ENCODE measurements at regions not wholly inside any gene's neighbourhood (a gene's known extent, or its start where the extent isn't known, plus 50 kb on each side); places are given as distances from the start of the nearest gene placed in this dataset.

DNA sequence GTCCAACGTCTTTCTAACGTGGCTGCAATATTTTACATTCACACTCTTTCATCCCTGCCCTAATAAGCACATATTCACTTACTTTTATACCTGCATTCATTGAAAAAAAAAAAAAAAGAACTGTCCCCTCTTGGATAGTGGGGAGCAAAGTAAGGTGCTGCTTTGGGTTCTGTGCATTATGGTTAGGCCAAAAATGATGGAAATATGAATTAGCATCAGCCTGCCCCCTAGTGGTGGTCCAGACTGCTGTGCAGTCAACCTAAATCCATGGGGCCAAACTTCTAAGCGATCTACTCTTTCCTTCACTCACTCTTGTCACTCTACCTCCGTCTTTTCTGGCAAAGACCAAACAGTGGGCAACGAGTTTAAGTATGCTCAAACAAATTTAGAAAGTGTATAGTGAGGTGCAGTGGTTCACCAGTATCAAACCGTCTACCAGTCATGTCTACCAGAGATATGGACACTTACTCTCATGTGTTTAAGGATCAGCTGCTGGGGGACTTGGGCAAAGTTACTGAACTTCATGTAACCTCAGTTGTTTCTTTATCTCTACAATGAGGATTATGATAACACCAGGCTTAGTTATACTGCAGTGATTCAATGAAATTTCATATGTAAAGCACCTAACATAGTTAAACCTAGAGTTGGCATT lies 61.5 kb upstream of the GRM7 start:
- dilution Hi-C loops (cut with MboI; ENCODE audit: extremely low pct_ligation_motif_present, low sequenced_read_pairs): no loop called here
- H3K36me3 ChIP-seq (ENCODE audit: control insufficient read depth in 2 of 2, extremely low read depth in 1 of 2, insufficient read depth in 2 of 2, low read length in 2 of 2): no peaks in the 10 kb centered on the region
- FAIRE-seq: no peak
- no peaks in the 10 kb centered on the region for H3K9me1 ChIP-seq (replicated peaks; ENCODE audit: control insufficient read depth, extremely low read depth, insufficient read depth, low read length)
- no peak overlapping the region for H3K4me3 ChIP-seq (replicated peaks in 1 of 3; ENCODE audit: insufficient read depth in 1 of 3, low read depth in 1 of 3, low read length in 3 of 3)
- H3K4me1 ChIP-seq (ENCODE audit: control insufficient read depth, extremely low read depth, insufficient read depth, low read length): no peaks in the 10 kb centered on the region
- no peak overlapping the region for H3K9ac ChIP-seq (replicated peaks; ENCODE audit: extremely low read depth, insufficient read depth, low read length)
- H3K27ac ChIP-seq (ENCODE audit: insufficient read depth, low read depth, low read length): no peak overlapping the region
- TF ChIP-seq POLR2A (IDR thresholded peaks at IDR 0.05; ENCODE audit: low read depth, low read length): no peak
- TF ChIP-seq, protein P1, sequence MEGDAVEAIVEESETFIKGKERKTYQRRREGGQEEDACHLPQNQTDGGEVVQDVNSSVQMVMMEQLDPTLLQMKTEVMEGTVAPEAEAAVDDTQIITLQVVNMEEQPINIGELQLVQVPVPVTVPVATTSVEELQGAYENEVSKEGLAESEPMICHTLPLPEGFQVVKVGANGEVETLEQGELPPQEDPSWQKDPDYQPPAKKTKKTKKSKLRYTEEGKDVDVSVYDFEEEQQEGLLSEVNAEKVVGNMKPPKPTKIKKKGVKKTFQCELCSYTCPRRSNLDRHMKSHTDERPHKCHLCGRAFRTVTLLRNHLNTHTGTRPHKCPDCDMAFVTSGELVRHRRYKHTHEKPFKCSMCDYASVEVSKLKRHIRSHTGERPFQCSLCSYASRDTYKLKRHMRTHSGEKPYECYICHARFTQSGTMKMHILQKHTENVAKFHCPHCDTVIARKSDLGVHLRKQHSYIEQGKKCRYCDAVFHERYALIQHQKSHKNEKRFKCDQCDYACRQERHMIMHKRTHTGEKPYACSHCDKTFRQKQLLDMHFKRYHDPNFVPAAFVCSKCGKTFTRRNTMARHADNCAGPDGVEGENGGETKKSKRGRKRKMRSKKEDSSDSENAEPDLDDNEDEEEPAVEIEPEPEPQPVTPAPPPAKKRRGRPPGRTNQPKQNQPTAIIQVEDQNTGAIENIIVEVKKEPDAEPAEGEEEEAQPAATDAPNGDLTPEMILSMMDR (IDR thresholded peaks at IDR 0.05; ENCODE audit: extremely low read depth in 1 of 2, insufficient read depth in 1 of 2, low read depth in 1 of 2, low read length in 2 of 2): peak; percentile 60 to 67
- BruUV-seq (replicated peaks): no TSS peak
- ChIA-PET CTCF (interaction anchor here (1.0 kb wide), 1 partner anchor 1374 kb away, joined by 3 read pairs; no protein-coding TSS in a partner anchor), POLR2A (no interaction called here)
- H4K20me1 ChIP-seq (replicated peaks; ENCODE audit: control insufficient read depth, extremely low read depth, insufficient read depth, low read length): no peaks in the 10 kb centered on the region
- H3K9me3 ChIP-seq (replicated peaks; ENCODE audit: control insufficient read depth, insufficient read depth, low read length): no peaks in the 10 kb centered on the region
- no peak overlapping the region for H3K4me2 ChIP-seq (ENCODE audit: insufficient read depth, low read length)
- intact Hi-C loops (cut with micrococcal nuclease): loop anchor here (1.0 to 5.0 kb wide), 2 partner anchors 1373 to 1492 kb away; no protein-coding TSS in a partner anchor
- H2AFZ ChIP-seq (ENCODE audit: low read depth, low read length): no peak overlapping the region
- H3K79me2 ChIP-seq (ENCODE audit: control insufficient read depth, insufficient read depth, low read length): no peaks in the 10 kb centered on the region
- no peaks in the 10 kb centered on the region for H3K27me3 ChIP-seq (ENCODE audit: control insufficient read depth in 2 of 2, insufficient read depth in 2 of 2, low read length in 2 of 2)
- DNase-seq (ENCODE audit: low read depth, low spot score): peak; percentile 1

DNA sequence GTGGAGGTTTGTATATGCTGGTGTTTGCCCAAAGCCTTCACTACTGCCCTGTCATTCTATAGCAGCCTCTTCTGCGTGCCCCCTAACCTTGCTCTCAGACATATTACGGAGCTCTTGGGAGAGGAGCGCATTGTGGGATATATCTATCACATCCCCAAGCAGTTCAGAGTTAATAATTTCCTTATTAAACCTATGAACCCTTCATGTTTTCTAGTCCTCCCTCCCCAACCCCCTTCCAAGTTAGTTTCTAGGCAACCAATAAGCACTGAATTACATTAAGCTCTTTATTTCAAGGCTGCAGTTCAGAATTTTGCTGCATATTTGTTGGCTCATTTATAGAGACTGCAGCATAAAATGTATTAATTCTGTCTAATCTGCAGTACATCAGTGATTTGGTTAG lies 57.3 kb upstream of the GRM7 start:
- H4K20me1 ChIP-seq (replicated peaks; ENCODE audit: control insufficient read depth, extremely low read depth, insufficient read depth, low read length): no peaks in the 10 kb centered on the region
- H3K27ac ChIP-seq (ENCODE audit: insufficient read depth, low read depth, low read length): no peak overlapping the region
- no peaks in the 10 kb centered on the region for H3K9me3 ChIP-seq (replicated peaks; ENCODE audit: control insufficient read depth, insufficient read depth, low read length)
- intact Hi-C loops (cut with micrococcal nuclease) (no loop called here), dilution Hi-C loops (cut with MboI; ENCODE audit: extremely low pct_ligation_motif_present, low sequenced_read_pairs) (no loop called here)
- no peak overlapping the region for H3K4me2 ChIP-seq (ENCODE audit: insufficient read depth, low read length)
- no peaks in the 10 kb centered on the region for H3K36me3 ChIP-seq (ENCODE audit: control insufficient read depth in 2 of 2, extremely low read depth in 1 of 2, insufficient read depth in 2 of 2, low read length in 2 of 2)
- no TSS peak for BruUV-seq (replicated peaks)
- no peaks in the 10 kb centered on the region for H3K79me2 ChIP-seq (ENCODE audit: control insufficient read depth, insufficient read depth, low read length)
- H3K4me3 ChIP-seq (replicated peaks in 1 of 3; ENCODE audit: insufficient read depth in 1 of 3, low read depth in 1 of 3, low read length in 3 of 3): no peak overlapping the region
- TF ChIP-seq FOS (IDR thresholded peaks at IDR 0.05; ENCODE audit: borderline replicate concordance, insufficient read depth, low read length): no peak
- TF ChIP-seq JUN (IDR thresholded peaks at IDR 0.05; ENCODE audit: borderline replicate concordance, insufficient read depth, insufficient read length, low read depth): no peak
- no peak for TF ChIP-seq POLR2AphosphoS5 (IDR thresholded peaks at IDR 0.05; ENCODE audit: insufficient read depth, low read depth, low read length)
- TF ChIP-seq EZH2 (IDR thresholded peaks at IDR 0.05; ENCODE audit: borderline replicate concordance, low read depth, low read length, severe bottlenecking): no peak
- TF ChIP-seq, protein P2, sequence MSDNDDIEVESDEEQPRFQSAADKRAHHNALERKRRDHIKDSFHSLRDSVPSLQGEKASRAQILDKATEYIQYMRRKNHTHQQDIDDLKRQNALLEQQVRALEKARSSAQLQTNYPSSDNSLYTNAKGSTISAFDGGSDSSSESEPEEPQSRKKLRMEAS (IDR thresholded peaks at IDR 0.05; ENCODE audit: insufficient read depth, insufficient read length): no peak
- CTCF ChIA-PET: no interaction called here
- H3K9ac ChIP-seq (replicated peaks; ENCODE audit: extremely low read depth, insufficient read depth, low read length): no peak overlapping the region
- no peak for FAIRE-seq
- H3K27me3 ChIP-seq (ENCODE audit: control insufficient read depth in 2 of 2, insufficient read depth in 2 of 2, low read length in 2 of 2): no peaks in the 10 kb centered on the region
- no peak for DNase-seq (ENCODE audit: low read depth, low spot score)
- no peaks in the 10 kb centered on the region for H3K4me1 ChIP-seq (ENCODE audit: control insufficient read depth, extremely low read depth, insufficient read depth, low read length)
- H2AFZ ChIP-seq (ENCODE audit: low read depth, low read length): no peak overlapping the region
- POLR2A ChIA-PET: no interaction called here
- H3K9me1 ChIP-seq (replicated peaks; ENCODE audit: control insufficient read depth, extremely low read depth, insufficient read depth, low read length): no peaks in the 10 kb centered on the region

All from endothelial cell of umbilical vein (primary cell).